GM12873 (cell line): ENCODE measurements at regions not wholly inside any gene's neighbourhood (a gene's known extent, or its start where the extent isn't known, plus 50 kb on each side); places are given as distances from the start of the nearest gene placed in this dataset.

Experiments
- TF ChIP-seq, protein P1 (sequence below): IDR thresholded peaks from 2 replicates; pipeline ENCODE4 v1.5.1; 2012; ENCODE audit warnings: low read depth, mild to moderate bottlenecking, moderate library complexity, low read length, control low read depth; ENCODE audit not compliant: insufficient read depth; ENCODE audit errors: missing control alignments

- TF ChIP-seq, protein P1, sequence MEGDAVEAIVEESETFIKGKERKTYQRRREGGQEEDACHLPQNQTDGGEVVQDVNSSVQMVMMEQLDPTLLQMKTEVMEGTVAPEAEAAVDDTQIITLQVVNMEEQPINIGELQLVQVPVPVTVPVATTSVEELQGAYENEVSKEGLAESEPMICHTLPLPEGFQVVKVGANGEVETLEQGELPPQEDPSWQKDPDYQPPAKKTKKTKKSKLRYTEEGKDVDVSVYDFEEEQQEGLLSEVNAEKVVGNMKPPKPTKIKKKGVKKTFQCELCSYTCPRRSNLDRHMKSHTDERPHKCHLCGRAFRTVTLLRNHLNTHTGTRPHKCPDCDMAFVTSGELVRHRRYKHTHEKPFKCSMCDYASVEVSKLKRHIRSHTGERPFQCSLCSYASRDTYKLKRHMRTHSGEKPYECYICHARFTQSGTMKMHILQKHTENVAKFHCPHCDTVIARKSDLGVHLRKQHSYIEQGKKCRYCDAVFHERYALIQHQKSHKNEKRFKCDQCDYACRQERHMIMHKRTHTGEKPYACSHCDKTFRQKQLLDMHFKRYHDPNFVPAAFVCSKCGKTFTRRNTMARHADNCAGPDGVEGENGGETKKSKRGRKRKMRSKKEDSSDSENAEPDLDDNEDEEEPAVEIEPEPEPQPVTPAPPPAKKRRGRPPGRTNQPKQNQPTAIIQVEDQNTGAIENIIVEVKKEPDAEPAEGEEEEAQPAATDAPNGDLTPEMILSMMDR, result no peak
These were observed 174.5 kb downstream of the NR2F2 start for GRCh38 chr15:96505014-96505413.

DNA sequence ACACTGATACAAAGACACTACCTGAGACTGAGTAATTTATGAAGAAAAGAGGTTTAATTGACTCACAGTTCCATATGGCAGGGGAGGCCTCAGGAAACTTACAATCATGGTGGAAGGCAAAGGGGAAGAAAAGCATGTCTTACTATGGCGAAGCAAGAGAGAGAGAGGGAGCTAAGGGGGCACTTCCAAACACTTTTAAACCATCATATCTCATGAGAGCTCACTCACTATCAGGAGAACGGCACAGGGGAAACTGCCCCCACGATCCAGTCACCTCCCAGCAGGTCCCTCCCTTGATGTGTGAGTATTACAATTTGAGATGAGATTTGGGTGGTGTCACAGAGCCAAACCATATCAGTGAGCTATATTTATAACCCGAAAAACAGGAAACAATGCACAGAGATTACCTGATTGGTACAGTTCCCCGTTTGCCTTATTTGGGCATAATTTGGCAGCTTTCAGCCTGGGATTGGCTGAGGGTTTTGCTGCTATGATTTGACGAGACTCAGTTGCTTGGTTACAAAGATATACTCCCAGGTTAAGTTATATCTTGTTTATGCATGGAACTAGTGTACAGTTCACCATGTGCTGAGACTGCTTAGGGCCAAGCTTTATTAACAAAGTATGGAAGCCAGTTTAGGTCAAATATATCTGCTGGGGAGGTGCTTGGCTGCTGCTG, 184.2 kb downstream of the NR2F2 start:
- TF ChIP-seq, protein P1, result no peak

DNA sequence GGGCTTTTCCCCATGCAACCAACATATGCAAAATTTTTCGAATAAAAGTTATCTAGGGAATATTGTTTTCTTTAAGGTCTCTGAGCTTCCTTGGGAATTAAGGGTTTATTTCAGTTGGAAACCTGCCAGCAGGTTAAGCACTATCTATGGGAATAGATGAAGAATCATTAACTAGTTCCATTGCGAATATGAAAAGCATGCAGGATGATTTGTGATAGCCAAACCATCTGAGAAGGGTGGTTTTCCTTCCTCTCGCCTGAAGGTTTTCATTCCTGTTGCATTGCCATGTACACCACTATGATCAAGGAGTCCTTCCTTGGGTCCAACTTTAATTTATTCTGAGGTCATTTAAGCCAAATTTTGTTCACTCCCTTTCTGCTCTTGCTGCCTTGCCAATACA, 184.9 kb downstream of the NR2F2 start:
- TF ChIP-seq, protein P1, result no peak

DNA sequence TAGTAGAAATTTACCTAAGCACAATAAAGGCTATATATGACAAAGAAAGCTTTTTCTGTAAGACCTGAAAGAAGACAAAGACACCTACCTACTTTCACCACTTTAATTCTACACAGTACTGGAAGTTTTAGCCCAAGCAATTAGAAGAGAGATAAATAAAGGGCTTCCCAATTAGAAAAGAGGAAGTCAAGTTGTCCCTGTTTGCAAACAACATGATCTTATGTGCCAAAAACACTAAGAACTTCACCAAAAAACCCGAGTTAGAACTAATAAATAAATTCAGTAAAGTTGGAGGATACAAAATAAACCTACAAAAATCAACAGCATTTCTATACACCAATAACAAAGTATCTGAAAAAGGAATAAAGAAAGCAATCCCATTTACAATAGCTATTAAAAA, 190.9 kb downstream of the NR2F2 start:
- TF ChIP-seq, protein P1, result no peak

- TF ChIP-seq, protein P1, result no peak
These were observed 194.3 kb downstream of the NR2F2 start for GRCh38 chr15:96524676-96525417.

DNA sequence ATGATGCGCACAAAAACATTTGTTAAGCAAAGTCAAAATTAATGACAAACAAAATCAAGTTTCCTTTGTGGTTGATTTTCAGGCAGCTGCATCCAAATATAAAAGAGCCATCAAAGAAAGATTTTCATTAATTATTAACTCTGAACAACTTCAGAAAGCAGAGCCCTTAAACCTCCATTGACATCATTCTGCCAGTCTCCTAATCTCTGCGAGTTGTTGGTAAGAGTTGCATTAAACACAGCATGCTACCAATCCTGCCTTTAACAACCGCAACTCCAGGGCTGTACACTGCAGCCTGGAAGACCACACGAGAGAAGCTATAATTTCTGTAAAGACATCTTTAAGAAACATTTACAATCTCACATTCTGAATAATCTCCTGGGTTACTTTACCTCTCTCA, 204.6 kb downstream of the NR2F2 start:
- TF ChIP-seq, protein P1, result no peak

DNA sequence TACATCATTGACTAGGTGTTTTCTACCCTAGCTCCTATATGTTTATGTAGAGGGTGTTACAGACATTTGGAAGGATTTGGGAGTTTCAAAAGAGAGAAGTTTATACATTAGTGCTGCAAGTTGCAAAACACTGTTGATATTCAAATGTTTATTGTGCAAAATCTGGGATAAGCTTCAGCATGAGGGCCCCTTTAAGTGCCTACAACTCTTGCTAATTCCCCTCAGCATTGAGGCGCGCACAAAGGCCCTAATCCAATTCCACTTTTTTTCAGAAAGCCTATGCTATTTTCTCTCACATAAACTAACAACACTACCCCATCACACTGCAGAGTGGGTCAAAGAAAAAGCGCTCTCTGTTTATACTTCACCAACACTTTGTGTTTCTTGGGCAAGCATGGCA, 208.0 kb downstream of the NR2F2 start:
- TF ChIP-seq, protein P1, result no peak
